Breast epithelium (tissue), 3 donors: ENCODE measurements at regions not wholly inside any gene's neighbourhood (a gene's known extent, or its start where the extent isn't known, plus 50 kb on each side); places are given as distances from the start of the nearest gene placed in this dataset.

Experiments used
- CTCF ChIP-seq, 3 donors: fragments of 450-650 bp; IDR thresholded peaks; one replicate each; pipeline ENCODE4 v1.5.1; 2016 to 2017; ENCODE audit warnings: antibody characterized with exemption in 3 of 3, mild to moderate bottlenecking in 3 of 3, moderate library complexity in 3 of 3
- POLR2A ChIP-seq: fragments of 450-650 bp; IDR thresholded peaks from one replicate; pipeline ENCODE4 v1.6.1; 2016; ENCODE audit warnings: antibody characterized with exemption, mild to moderate bottlenecking, moderate library complexity
- POLR2AphosphoS5 ChIP-seq, 3 donors: sonication (generic); formaldehyde crosslinking; IDR thresholded peaks; one replicate each; pipeline ENCODE4 v1.6.1; 2017; ENCODE audit warnings: antibody characterized with exemption in 3 of 3

GRCh38 chr6:119961450-119961849, 611.9 kb upstream of the MAN1A1 start:
- TF ChIP-seq POLR2AphosphoS5 (IDR thresholded peaks at IDR 0.05) (no peak), CTCF (IDR thresholded peaks at IDR 0.05) (no peak), POLR2A (no peak)
